C4-2B (cell line): ENCODE measurements at regions not wholly inside any gene's neighbourhood (a gene's known extent, or its start where the extent isn't known, plus 50 kb on each side); places are given as distances from the start of the nearest gene placed in this dataset.

Source experiments
- H3K27ac ChIP-seq: fragments of 450-650 bp; 2 replicates; pipeline ENCODE4 v1.5.1; 2017
- ZFX ChIP-seq: fragments of 450-650 bp; IDR thresholded peaks from 2 replicates; pipeline ENCODE4 v1.6.1; 2017
- TF ChIP-seq, protein P1 (sequence below): fragments of 450-650 bp; conservative IDR thresholded peaks from 2 replicates; pipeline ENCODE4 v1.5.1; 2017; ENCODE audit warnings: mild to moderate bottlenecking

DNA sequence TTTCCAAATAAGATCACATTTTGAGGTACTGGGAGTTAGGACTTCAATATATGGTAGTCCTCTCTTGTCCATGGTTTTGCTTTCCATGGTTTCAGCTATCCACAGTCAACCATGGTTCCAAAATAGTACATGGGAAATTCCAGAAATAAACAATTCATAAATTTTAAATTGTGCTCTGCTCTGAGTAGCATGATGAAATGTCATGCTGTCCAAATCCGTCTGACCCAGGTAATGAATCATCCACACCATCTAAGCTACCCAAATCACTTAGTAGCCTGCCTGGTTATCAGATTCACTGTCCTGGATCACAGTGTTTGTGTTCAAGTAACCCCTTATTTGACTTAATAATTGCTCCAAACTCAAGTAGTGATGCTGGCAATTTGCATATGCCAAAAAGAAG lies 197.9 kb downstream of the TMTC3 start:
- H3K27ac ChIP-seq: no peak overlapping the region
- TF ChIP-seq ZFX: no peak
- TF ChIP-seq, protein P1, sequence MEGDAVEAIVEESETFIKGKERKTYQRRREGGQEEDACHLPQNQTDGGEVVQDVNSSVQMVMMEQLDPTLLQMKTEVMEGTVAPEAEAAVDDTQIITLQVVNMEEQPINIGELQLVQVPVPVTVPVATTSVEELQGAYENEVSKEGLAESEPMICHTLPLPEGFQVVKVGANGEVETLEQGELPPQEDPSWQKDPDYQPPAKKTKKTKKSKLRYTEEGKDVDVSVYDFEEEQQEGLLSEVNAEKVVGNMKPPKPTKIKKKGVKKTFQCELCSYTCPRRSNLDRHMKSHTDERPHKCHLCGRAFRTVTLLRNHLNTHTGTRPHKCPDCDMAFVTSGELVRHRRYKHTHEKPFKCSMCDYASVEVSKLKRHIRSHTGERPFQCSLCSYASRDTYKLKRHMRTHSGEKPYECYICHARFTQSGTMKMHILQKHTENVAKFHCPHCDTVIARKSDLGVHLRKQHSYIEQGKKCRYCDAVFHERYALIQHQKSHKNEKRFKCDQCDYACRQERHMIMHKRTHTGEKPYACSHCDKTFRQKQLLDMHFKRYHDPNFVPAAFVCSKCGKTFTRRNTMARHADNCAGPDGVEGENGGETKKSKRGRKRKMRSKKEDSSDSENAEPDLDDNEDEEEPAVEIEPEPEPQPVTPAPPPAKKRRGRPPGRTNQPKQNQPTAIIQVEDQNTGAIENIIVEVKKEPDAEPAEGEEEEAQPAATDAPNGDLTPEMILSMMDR: no peak

DNA sequence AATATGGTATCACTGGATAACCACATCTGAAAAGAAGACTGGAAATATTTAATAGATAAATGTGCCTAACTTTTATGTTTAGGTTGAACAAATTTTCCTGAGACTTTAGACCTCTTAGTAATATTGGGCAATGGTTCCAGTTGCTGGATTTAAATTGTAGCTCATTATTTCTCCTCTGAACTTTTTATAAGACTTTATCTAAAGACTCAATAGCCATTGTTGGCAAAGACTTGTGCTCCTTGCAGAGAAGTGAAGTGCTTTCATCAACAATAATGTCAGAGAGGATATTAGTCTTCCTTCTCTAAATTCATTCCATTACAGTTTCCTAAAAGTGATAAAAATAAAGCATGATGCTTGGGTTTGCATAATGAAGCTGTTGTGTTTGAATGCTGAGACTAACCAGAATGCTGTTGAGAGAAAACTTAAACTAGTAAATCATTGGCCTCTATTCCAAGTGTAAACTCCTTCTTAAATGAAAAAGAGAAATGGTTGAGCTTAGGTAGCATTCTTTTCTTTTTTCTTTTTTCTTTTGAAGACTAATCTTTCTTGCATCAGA lies 200.2 kb downstream of the TMTC3 start:
- no peak overlapping the region for H3K27ac ChIP-seq
- TF ChIP-seq ZFX: no peak
- TF ChIP-seq, protein P1: no peak

DNA sequence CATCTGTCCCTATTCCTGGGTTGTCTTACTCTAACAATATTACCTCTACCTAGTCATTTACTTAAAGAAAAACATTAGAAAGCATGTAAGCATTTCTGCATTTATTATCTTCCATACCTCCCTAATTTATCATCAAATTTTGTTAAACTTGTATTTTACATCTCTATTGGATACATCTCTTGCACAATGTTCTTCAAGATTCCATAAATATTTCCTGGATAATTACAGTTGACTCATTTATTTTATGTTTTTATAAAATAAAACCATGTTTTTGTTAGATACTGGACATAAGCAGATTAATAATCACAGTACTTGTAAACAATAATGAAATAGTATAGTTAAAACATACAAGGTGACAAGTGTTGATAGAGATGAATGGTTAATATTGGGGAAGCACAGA lies 209.0 kb downstream of the TMTC3 start:
- TF ChIP-seq, protein P1: no peak
- no peak for TF ChIP-seq ZFX
- H3K27ac ChIP-seq: no peak overlapping the region

- H3K27ac ChIP-seq: no peak overlapping the region
- TF ChIP-seq, protein P1: no peak
- TF ChIP-seq ZFX: no peak
Measured at GRCh38 chr12:88354691-88355090, 212.6 kb downstream of the TMTC3 start.

DNA sequence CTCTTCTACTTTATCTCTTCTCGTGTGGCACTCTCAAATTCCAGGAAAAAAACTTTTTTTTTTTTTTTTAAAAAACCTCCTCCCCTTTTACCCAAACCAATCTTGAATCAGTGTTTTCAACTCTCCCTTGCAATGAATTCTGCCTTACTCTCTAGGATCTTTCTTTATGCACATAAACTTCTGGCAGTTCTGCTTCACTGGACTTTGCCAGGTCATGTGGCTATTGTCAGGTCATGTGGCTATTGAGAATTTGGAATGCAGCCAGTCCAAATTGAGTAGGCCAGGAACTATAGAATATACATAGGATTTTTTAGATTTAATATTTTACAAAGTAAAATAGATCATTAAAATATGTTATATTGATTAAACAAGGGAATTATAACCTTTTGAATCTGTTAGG lies 218.2 kb downstream of the TMTC3 start:
- no peak overlapping the region for H3K27ac ChIP-seq
- TF ChIP-seq, protein P1: no peak
- TF ChIP-seq ZFX: no peak

DNA sequence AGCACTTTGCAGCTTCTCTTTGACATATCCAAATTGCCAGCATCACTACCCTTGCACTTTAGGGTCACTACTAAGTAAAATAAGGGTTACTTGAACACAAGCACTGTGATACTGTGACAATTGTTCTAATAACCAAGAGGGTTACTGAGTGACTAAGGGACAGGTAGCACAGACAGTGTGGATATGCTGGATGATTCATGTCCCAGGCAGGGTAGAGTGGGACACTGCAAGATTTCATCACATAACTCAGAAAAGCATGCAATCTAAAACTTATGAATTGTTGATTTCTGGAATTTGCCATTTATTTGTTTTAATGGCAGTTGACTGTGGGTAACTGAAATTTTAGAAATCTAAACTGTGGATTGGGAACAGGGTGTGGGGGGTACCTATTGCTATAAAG lies 218.8 kb downstream of the KITLG start:
- TF ChIP-seq ZFX: no peak
- TF ChIP-seq, protein P1: no peak
- no peak overlapping the region for H3K27ac ChIP-seq

- TF ChIP-seq, protein P1: no peak
- TF ChIP-seq ZFX: no peak
- no peak overlapping the region for H3K27ac ChIP-seq
Measured at GRCh38 chr12:88362439-88362838, 217.8 kb downstream of the KITLG start.
